Hypothalamus (tissue), 51 donors: ENCODE measurements at regions not wholly inside any gene's neighbourhood (a gene's known extent, or its start where the extent isn't known, plus 50 kb on each side); places are given as distances from the start of the nearest gene placed in this dataset.
"Not testable (repeated sequence)": the region's sequence is repeated elsewhere in the genome, so short reads cannot be mapped to it uniquely, and the experiment has no call there.

Experiments used
- DNase-seq, 51 donors: peaks; one replicate each; lab custom pipeline; 2025; lab: John Stamatoyannopoulos, UW

- DNase-seq: no peak
Measured at GRCh38 chr9:17888066-17888465, 309.2 kb downstream of the SH3GL2 start.

- DNase-seq: not testable (repeated sequence)
Measured at GRCh38 chr9:17888964-17889363, 310.1 kb downstream of the SH3GL2 start.

GRCh38 chr9:17894501-17895160 lies 315.8 kb downstream of the SH3GL2 start:
- DNase-seq: no peak

- no peak for DNase-seq
Measured at GRCh38 chr9:17900606-17901005, 321.7 kb downstream of the SH3GL2 start.

GRCh38 chr9:17905366-17905765 lies 326.5 kb downstream of the SH3GL2 start:
- DNase-seq: no peak

- DNase-seq: no peak
Measured at GRCh38 chr9:17905781-17906175, 326.9 kb downstream of the SH3GL2 start.

- peak in 3 of 51 donors; percentile 4 to 8 (median 6) for DNase-seq
Measured at GRCh38 chr9:17906176-17906840, 327.4 kb downstream of the SH3GL2 start.

- no peak for DNase-seq
Measured at GRCh38 chr9:17906841-17907778, 328.2 kb downstream of the SH3GL2 start.

GRCh38 chr9:17907779-17908508 lies 329.1 kb downstream of the SH3GL2 start:
- no peak for DNase-seq

- DNase-seq: no peak
Measured at GRCh38 chr9:17926246-17926645, 347.4 kb downstream of the SH3GL2 start.

GRCh38 chr9:17927616-17928015 lies 348.8 kb downstream of the SH3GL2 start:
- DNase-seq: no peak

- DNase-seq: no peak
Measured at GRCh38 chr9:17928228-17928627, 349.4 kb downstream of the SH3GL2 start.

- no peak for DNase-seq
Measured at GRCh38 chr9:17928768-17929167, 349.9 kb downstream of the SH3GL2 start.

GRCh38 chr9:17929506-17929905 lies 350.6 kb downstream of the SH3GL2 start:
- DNase-seq: no peak

GRCh38 chr9:17930071-17930470 lies 351.2 kb downstream of the SH3GL2 start:
- no peak for DNase-seq

- no peak for DNase-seq
Measured at GRCh38 chr9:17936365-17936764, 357.5 kb downstream of the SH3GL2 start.

GRCh38 chr9:17938035-17938655 lies 359.3 kb downstream of the SH3GL2 start:
- DNase-seq: no peak

- no peak for DNase-seq
Measured at GRCh38 chr9:17942498-17942897, 363.6 kb downstream of the SH3GL2 start.

- DNase-seq: no peak
Measured at GRCh38 chr9:17955409-17955808, 376.5 kb downstream of the SH3GL2 start.

- no peak for DNase-seq
Measured at GRCh38 chr9:17958363-17958762, 379.5 kb downstream of the SH3GL2 start.
